ENCODE measurements at regions not wholly inside any gene's neighbourhood (a gene's known extent, or its start where the extent isn't known, plus 50 kb on each side); places are given as distances from the start of the nearest gene placed in this dataset.

- DNase-seq (ENCODE audit: low spot score) = peak; percentile 1
- Histone ChIP-seq H3K27ac (ENCODE audit: extremely low read length, insufficient read depth, low read length) (no peak overlapping the region), H4K20me1 (ENCODE audit: insufficient read depth, low read length) (no peaks in the 10 kb centered on the region), H3K9ac (ENCODE audit: insufficient read depth, low read depth, low read length) (no peak overlapping the region), H3K4me2 (ENCODE audit: low read depth, low read length) (peak overlapping the region; percentile 45; the same call in 1 of the 2 replicates), H3K9me3 (ENCODE audit: low read length) (no peaks in the 10 kb centered on the region), H3K4me1 (ENCODE audit: insufficient read depth, low read length) (peaks cover 13% of the 10 kb centered on the region), H2AFZ (ENCODE audit: low read length) (no peak overlapping the region), H3K36me3 (replicated peaks in 1 of 2; ENCODE audit: control insufficient read depth in 1 of 2, insufficient read depth in 2 of 2, low read length in 2 of 2) (no peaks in the 10 kb centered on the region), H3K27me3 (ENCODE audit: control insufficient read depth in 1 of 2, insufficient read depth in 2 of 2, low read length in 2 of 2) (no peaks in the 10 kb centered on the region), H3K79me2 (ENCODE audit: insufficient read depth, low read length) (no peaks in the 10 kb centered on the region), H3K4me3 (replicated peaks in 1 of 3; ENCODE audit: insufficient read depth in 1 of 3, low read depth in 2 of 3, low read length in 3 of 3) (no peak overlapping the region)
- no peak for FAIRE-seq
- intact Hi-C loops (cut with micrococcal nuclease; ENCODE audit: unreplicated experiment) = loop anchor here (10.0 kb wide), 1 partner anchor 443 kb away; no protein-coding TSS in a partner anchor
- ChIA-PET CTCF (ENCODE audit: low intra/inter-chr PET ratio, low total read pairs) (no interaction called here), POLR2A (no interaction called here)
- 2% methylated on average over 11 of the region's 11 CpGs for WGBS (ENCODE audit: low lambda C conversion rate)
- in situ Hi-C loops (cut with HindIII; ENCODE audit: extremely low pct_ligation_motif_present, low pct_unique_long_range_greater_than_20kb) = no loop called here
- ATAC-seq = peak; percentile 41; the same call in 2 of the 3 replicates
- no TSS peak for BruUV-seq (replicated peaks)
- TF ChIP-seq ZSCAN21 (CRISPR knock-in tag; IDR thresholded peaks at IDR 0.05; ENCODE audit: borderline replicate concordance) = no peak
- no peak for TF ChIP-seq ZNF296 (CRISPR knock-in tag; conservative IDR thresholded peaks at IDR 0.05)
- no peak for TF ChIP-seq MBD4 (IDR thresholded peaks at IDR 0.05; ENCODE audit: borderline replicate concordance, low read length)
- TF ChIP-seq ZNF646 (CRISPR knock-in tag; IDR thresholded peaks at IDR 0.05) = no peak
- no peak for TF ChIP-seq SIN3A (IDR thresholded peaks at IDR 0.05; ENCODE audit: borderline replicate concordance, low read depth, low read length)
These were observed 418.8 kb upstream of the NR2F2 start for GRCh38 chr15:95911570-95912279.
